ENCODE measurements at regions not wholly inside any gene's neighbourhood (a gene's known extent, or its start where the extent isn't known, plus 50 kb on each side); places are given as distances from the start of the nearest gene placed in this dataset.

GRCh38 chr4:123284168-123284567, 112.4 kb upstream of the SPRY1 start:
- no TSS peak for BruUV-seq (replicated peaks)
- Histone ChIP-seq H3K27ac (ENCODE audit: low read length) (no peak overlapping the region), H2AFZ (ENCODE audit: low read length) (no peak overlapping the region), H3K4me2 (ENCODE audit: low read length) (no peak overlapping the region), H3K9me3 (ENCODE audit: low read length) (no peaks in the 10 kb centered on the region), H3K4me3 (ENCODE audit: low read length) (no peak overlapping the region), H4K20me1 (ENCODE audit: low read length) (no peaks in the 10 kb centered on the region), H3K9me2 (replicated peaks; ENCODE audit: low read length) (no peaks in the 10 kb centered on the region), H3K9ac (ENCODE audit: low read length) (no peak overlapping the region), H3K4me1 (ENCODE audit: insufficient read depth, low read length) (no peaks in the 10 kb centered on the region), H3F3A (ENCODE audit: low read length, unreplicated experiment) (no peaks in the 10 kb centered on the region), H3K27me3 (ENCODE audit: low read length) (no peaks in the 10 kb centered on the region), H3K36me3 (ENCODE audit: low read depth, low read length) (no peaks in the 10 kb centered on the region), H3K79me2 (ENCODE audit: low read length) (no peaks in the 10 kb centered on the region)
- TF ChIP-seq EZH2 (IDR thresholded peaks at IDR 0.05; ENCODE audit: low read length, unreplicated experiment) (no peak), EZH2phosphoT487 (IDR thresholded peaks at IDR 0.05; ENCODE audit: borderline replicate concordance, low read length) (no peak)
- TF ChIP-seq, protein P1, sequence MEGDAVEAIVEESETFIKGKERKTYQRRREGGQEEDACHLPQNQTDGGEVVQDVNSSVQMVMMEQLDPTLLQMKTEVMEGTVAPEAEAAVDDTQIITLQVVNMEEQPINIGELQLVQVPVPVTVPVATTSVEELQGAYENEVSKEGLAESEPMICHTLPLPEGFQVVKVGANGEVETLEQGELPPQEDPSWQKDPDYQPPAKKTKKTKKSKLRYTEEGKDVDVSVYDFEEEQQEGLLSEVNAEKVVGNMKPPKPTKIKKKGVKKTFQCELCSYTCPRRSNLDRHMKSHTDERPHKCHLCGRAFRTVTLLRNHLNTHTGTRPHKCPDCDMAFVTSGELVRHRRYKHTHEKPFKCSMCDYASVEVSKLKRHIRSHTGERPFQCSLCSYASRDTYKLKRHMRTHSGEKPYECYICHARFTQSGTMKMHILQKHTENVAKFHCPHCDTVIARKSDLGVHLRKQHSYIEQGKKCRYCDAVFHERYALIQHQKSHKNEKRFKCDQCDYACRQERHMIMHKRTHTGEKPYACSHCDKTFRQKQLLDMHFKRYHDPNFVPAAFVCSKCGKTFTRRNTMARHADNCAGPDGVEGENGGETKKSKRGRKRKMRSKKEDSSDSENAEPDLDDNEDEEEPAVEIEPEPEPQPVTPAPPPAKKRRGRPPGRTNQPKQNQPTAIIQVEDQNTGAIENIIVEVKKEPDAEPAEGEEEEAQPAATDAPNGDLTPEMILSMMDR (conservative IDR thresholded peaks at IDR 0.05; ENCODE audit: low read depth, low read length), result no peak
- POLR2A ChIA-PET (ENCODE audit: unreplicated experiment), result no interaction called here
- DNase-seq, result no peak
- no peak for ATAC-seq
- intact Hi-C loops (cut with micrococcal nuclease), result no loop called here
- CTCF ChIA-PET, result no interaction called here

DNA sequence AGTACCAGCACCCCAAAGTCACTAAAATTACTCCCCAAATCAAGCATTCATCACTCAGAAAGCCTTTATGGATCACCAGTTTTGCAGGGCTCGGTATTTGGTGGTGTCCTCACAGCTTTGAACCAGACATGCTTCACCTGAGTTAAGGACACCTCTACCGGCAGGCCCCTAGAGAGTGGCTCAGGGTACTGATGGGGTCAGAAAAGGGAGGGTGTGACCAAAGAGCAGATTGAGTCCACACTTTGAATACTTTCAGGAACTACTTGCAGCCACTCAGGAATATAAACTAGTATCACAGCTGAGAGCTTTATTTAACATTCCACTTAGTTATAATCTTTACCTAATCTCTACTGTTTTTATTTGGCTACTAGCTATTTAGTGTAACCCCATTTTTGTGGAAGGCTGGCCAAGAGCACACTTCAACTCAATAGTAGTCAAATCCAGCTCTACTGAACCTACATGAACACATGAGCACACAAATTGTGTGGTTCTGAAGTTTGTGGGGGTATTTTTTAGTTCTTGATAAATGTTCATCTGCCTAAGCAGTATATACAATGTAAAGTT, 109.6 kb upstream of the SPRY1 start:
- no peak overlapping the region for H3K4me3 ChIP-seq (ENCODE audit: low read length)
- H3K4me2 ChIP-seq (ENCODE audit: low read length), result no peak overlapping the region
- no peak overlapping the region for H3K27ac ChIP-seq (ENCODE audit: low read length)
- ATAC-seq (no peak), DNase-seq (no peak)
- BruUV-seq (replicated peaks), result no TSS peak
- no peaks in the 10 kb centered on the region for H3K79me2 ChIP-seq (ENCODE audit: low read length)
- no peaks in the 10 kb centered on the region for H3K4me1 ChIP-seq (ENCODE audit: insufficient read depth, low read length)
- H3K9me3 ChIP-seq (ENCODE audit: low read length), result peaks cover 7% of the 10 kb centered on the region; the same call in 1 of the 2 replicates
- no peaks in the 10 kb centered on the region for H3K9me2 ChIP-seq (replicated peaks; ENCODE audit: low read length)
- H3K27me3 ChIP-seq (ENCODE audit: low read length), result no peaks in the 10 kb centered on the region
- CTCF ChIA-PET, result no interaction called here
- H3F3A ChIP-seq (ENCODE audit: low read length, unreplicated experiment), result no peaks in the 10 kb centered on the region
- H3K9ac ChIP-seq (ENCODE audit: low read length), result no peak overlapping the region
- no peaks in the 10 kb centered on the region for H4K20me1 ChIP-seq (ENCODE audit: low read length)
- no peak overlapping the region for H2AFZ ChIP-seq (ENCODE audit: low read length)
- H3K36me3 ChIP-seq (ENCODE audit: low read depth, low read length), result peaks cover 12% of the 10 kb centered on the region; the same call in 1 of the 2 replicates
- intact Hi-C loops (cut with micrococcal nuclease), result no loop called here
- TF ChIP-seq EZH2 (IDR thresholded peaks at IDR 0.05; ENCODE audit: low read length, unreplicated experiment), result no peak
- TF ChIP-seq, protein P1 (conservative IDR thresholded peaks at IDR 0.05; ENCODE audit: low read depth, low read length), result no peak
- no peak for TF ChIP-seq EZH2phosphoT487 (IDR thresholded peaks at IDR 0.05; ENCODE audit: borderline replicate concordance, low read length)
- POLR2A ChIA-PET (ENCODE audit: unreplicated experiment), result no interaction called here

DNA sequence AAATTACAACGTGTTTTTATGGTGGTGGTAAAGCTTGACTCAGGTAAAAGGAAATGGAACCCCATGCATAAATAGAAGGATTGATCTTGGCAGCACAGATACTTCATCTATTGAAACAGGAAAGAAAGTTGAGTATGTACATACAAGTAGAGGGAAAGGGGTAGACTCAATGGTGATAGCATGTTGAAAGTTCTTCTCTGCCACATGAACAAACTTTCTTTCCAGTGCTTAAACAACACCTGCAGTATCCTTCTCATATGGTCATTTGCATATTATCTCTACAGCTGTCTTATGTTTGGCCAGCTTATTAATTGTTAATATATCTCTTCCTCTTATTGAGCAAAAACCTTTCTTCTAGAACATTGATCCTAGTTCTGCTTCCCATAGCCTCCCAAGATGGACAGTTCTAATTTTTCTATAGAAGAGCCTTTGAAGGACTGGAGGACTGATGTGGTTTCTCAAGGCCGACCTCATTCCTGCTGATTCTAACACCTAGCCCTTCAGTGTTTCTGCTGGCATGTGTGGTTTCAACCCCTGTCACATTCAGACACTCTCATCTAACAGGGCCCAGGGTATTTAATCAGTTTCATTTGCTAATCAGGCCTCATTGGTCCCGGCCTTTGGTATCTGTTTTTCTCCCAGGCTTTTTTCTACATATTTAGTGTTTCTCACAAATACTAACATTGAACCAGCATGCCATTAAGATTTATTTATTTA, 108.1 kb upstream of the SPRY1 start:
- peaks cover 12% of the 10 kb centered on the region; the same call in 1 of the 2 replicates for H3K36me3 ChIP-seq (ENCODE audit: low read depth, low read length)
- H3K9ac ChIP-seq (ENCODE audit: low read length), result no peak overlapping the region
- H3K4me1 ChIP-seq (ENCODE audit: insufficient read depth, low read length), result no peaks in the 10 kb centered on the region
- H3K27ac ChIP-seq (ENCODE audit: low read length), result no peak overlapping the region
- H3K9me2 ChIP-seq (replicated peaks; ENCODE audit: low read length), result no peaks in the 10 kb centered on the region
- H3K79me2 ChIP-seq (ENCODE audit: low read length), result no peaks in the 10 kb centered on the region
- TF ChIP-seq EZH2 (IDR thresholded peaks at IDR 0.05; ENCODE audit: low read length, unreplicated experiment) (no peak), EZH2phosphoT487 (IDR thresholded peaks at IDR 0.05; ENCODE audit: borderline replicate concordance, low read length) (no peak)
- TF ChIP-seq, protein P1 (conservative IDR thresholded peaks at IDR 0.05; ENCODE audit: low read depth, low read length), result no peak
- ChIA-PET CTCF (no interaction called here), POLR2A (ENCODE audit: unreplicated experiment) (no interaction called here)
- no peaks in the 10 kb centered on the region for H3K27me3 ChIP-seq (ENCODE audit: low read length)
- no peak for DNase-seq
- H3F3A ChIP-seq (ENCODE audit: low read length, unreplicated experiment), result no peaks in the 10 kb centered on the region
- no TSS peak for BruUV-seq (replicated peaks)
- H3K4me2 ChIP-seq (ENCODE audit: low read length), result no peak overlapping the region
- ATAC-seq, result no peak
- no peaks in the 10 kb centered on the region for H4K20me1 ChIP-seq (ENCODE audit: low read length)
- no peak overlapping the region for H3K4me3 ChIP-seq (ENCODE audit: low read length)
- intact Hi-C loops (cut with micrococcal nuclease), result no loop called here
- peaks cover 7% of the 10 kb centered on the region; the same call in 1 of the 2 replicates for H3K9me3 ChIP-seq (ENCODE audit: low read length)
- H2AFZ ChIP-seq (ENCODE audit: low read length), result no peak overlapping the region
